ENCODE measurements at regions not wholly inside any gene's neighbourhood (a gene's known extent, or its start where the extent isn't known, plus 50 kb on each side); places are given as distances from the start of the nearest gene placed in this dataset.
A peak's percentile ranks its signal among the peaks of the same experiment; 100 is the strongest.
"Not testable (repeated sequence)": the region's sequence is repeated elsewhere in the genome, so short reads cannot be mapped to it uniquely, and the experiment has no call there.

GRCh38 chr22:11253000-11253511 is 4274.9 kb upstream of the OR11H1 start:
- Histone ChIP-seq H3K36me3 (ENCODE audit: control insufficient read depth in 3 of 3, insufficient read depth in 2 of 3, low read depth in 1 of 3, low read length in 3 of 3) (no peaks in the 10 kb centered on the region), H3K9me3 (ENCODE audit: control insufficient read depth in 2 of 2, insufficient read depth in 1 of 2, low read depth in 1 of 2, low read length in 1 of 2) (peaks cover 0 to 2% of the 10 kb centered on the region in 2 donors), H3K27me3 (ENCODE audit: control insufficient read depth in 3 of 3, insufficient read depth in 3 of 3, low read length in 3 of 3) (no peaks in the 10 kb centered on the region), H3K4me1 (ENCODE audit: control insufficient read depth in 3 of 3, insufficient read depth in 2 of 3, low read depth in 1 of 3, low read length in 2 of 3) (no peaks in the 10 kb centered on the region), H3K4me3 (ENCODE audit: low read depth in 1 of 3, low read length in 3 of 3) (no peak overlapping the region), H3K27ac (ENCODE audit: low read depth in 1 of 3, low read length in 2 of 3) (no peak overlapping the region)
- DNase-seq, result peak in 1 of 2 donors; percentile 0
- 90 to 95% (median 95%) methylated on average over 35 to 48 of the region's 48 CpGs for WGBS, 3 donors
- FAIRE-seq, result no peak

GRCh38 chr22:11270981-11271380 is 4257.0 kb upstream of the OR11H1 start:
- not testable (repeated sequence) for H3K27ac ChIP-seq (ENCODE audit: low read depth in 1 of 3, low read length in 2 of 3); H3K9me3 ChIP-seq (ENCODE audit: control insufficient read depth in 2 of 2, insufficient read depth in 1 of 2, low read depth in 1 of 2, low read length in 1 of 2); FAIRE-seq; H3K4me3 ChIP-seq (ENCODE audit: low read depth in 1 of 3, low read length in 3 of 3); H3K4me1 ChIP-seq (ENCODE audit: control insufficient read depth in 3 of 3, insufficient read depth in 2 of 3, low read depth in 1 of 3, low read length in 2 of 3); H3K27me3 ChIP-seq (ENCODE audit: control insufficient read depth in 3 of 3, insufficient read depth in 3 of 3, low read length in 3 of 3); H3K36me3 ChIP-seq (ENCODE audit: control insufficient read depth in 3 of 3, insufficient read depth in 2 of 3, low read depth in 1 of 3, low read length in 3 of 3); DNase-seq
- 74 to 83% (median 79%) methylated on average over 6 to 7 of the region's 8 CpGs for WGBS, 3 donors

GRCh38 chr22:11285116-11285838 is 4242.7 kb upstream of the OR11H1 start:
- H3K36me3 ChIP-seq (ENCODE audit: control insufficient read depth in 3 of 3, insufficient read depth in 2 of 3, low read depth in 1 of 3, low read length in 3 of 3); H3K4me3 ChIP-seq (ENCODE audit: low read depth in 1 of 3, low read length in 3 of 3); DNase-seq; H3K27me3 ChIP-seq (ENCODE audit: control insufficient read depth in 3 of 3, insufficient read depth in 3 of 3, low read length in 3 of 3); H3K27ac ChIP-seq (ENCODE audit: low read depth in 1 of 3, low read length in 2 of 3); H3K9me3 ChIP-seq (ENCODE audit: control insufficient read depth in 2 of 2, insufficient read depth in 1 of 2, low read depth in 1 of 2, low read length in 1 of 2); FAIRE-seq; H3K4me1 ChIP-seq (ENCODE audit: control insufficient read depth in 3 of 3, insufficient read depth in 2 of 3, low read depth in 1 of 3, low read length in 2 of 3): not testable (repeated sequence)
- 76 to 80% (median 80%) methylated on average over 32 of the region's 32 CpGs for WGBS, 3 donors

GRCh38 chr22:11285839-11286205 is 4242.2 kb upstream of the OR11H1 start:
- not testable (repeated sequence) for H3K27ac ChIP-seq (ENCODE audit: low read depth in 1 of 3, low read length in 2 of 3); H3K36me3 ChIP-seq (ENCODE audit: control insufficient read depth in 3 of 3, insufficient read depth in 2 of 3, low read depth in 1 of 3, low read length in 3 of 3); FAIRE-seq; H3K27me3 ChIP-seq (ENCODE audit: control insufficient read depth in 3 of 3, insufficient read depth in 3 of 3, low read length in 3 of 3); H3K9me3 ChIP-seq (ENCODE audit: control insufficient read depth in 2 of 2, insufficient read depth in 1 of 2, low read depth in 1 of 2, low read length in 1 of 2); H3K4me1 ChIP-seq (ENCODE audit: control insufficient read depth in 3 of 3, insufficient read depth in 2 of 3, low read depth in 1 of 3, low read length in 2 of 3); H3K4me3 ChIP-seq (ENCODE audit: low read depth in 1 of 3, low read length in 3 of 3); DNase-seq
- WGBS, 3 donors, result 54 to 62% (median 58%) methylated on average over 5 of the region's 5 CpGs

- FAIRE-seq; H3K4me1 ChIP-seq (ENCODE audit: control insufficient read depth in 3 of 3, insufficient read depth in 2 of 3, low read depth in 1 of 3, low read length in 2 of 3); H3K9me3 ChIP-seq (ENCODE audit: control insufficient read depth in 2 of 2, insufficient read depth in 1 of 2, low read depth in 1 of 2, low read length in 1 of 2); H3K27me3 ChIP-seq (ENCODE audit: control insufficient read depth in 3 of 3, insufficient read depth in 3 of 3, low read length in 3 of 3); H3K4me3 ChIP-seq (ENCODE audit: low read depth in 1 of 3, low read length in 3 of 3); H3K27ac ChIP-seq (ENCODE audit: low read depth in 1 of 3, low read length in 2 of 3); DNase-seq; H3K36me3 ChIP-seq (ENCODE audit: control insufficient read depth in 3 of 3, insufficient read depth in 2 of 3, low read depth in 1 of 3, low read length in 3 of 3): not testable (repeated sequence)
- 81 to 83% (median 81%) methylated on average over 15 of the region's 15 CpGs for WGBS, 3 donors
Measured at GRCh38 chr22:11288246-11289220, 4239.5 kb upstream of the OR11H1 start.

GRCh38 chr22:11298126-11298893 is 4229.7 kb upstream of the OR11H1 start:
- H3K27ac ChIP-seq (ENCODE audit: low read depth in 1 of 3, low read length in 2 of 3); H3K4me1 ChIP-seq (ENCODE audit: control insufficient read depth in 3 of 3, insufficient read depth in 2 of 3, low read depth in 1 of 3, low read length in 2 of 3); H3K27me3 ChIP-seq (ENCODE audit: control insufficient read depth in 3 of 3, insufficient read depth in 3 of 3, low read length in 3 of 3); FAIRE-seq; H3K4me3 ChIP-seq (ENCODE audit: low read depth in 1 of 3, low read length in 3 of 3); H3K36me3 ChIP-seq (ENCODE audit: control insufficient read depth in 3 of 3, insufficient read depth in 2 of 3, low read depth in 1 of 3, low read length in 3 of 3); DNase-seq; H3K9me3 ChIP-seq (ENCODE audit: control insufficient read depth in 2 of 2, insufficient read depth in 1 of 2, low read depth in 1 of 2, low read length in 1 of 2): not testable (repeated sequence)
- 44 to 56% (median 53%) methylated on average over 5 of the region's 5 CpGs for WGBS, 3 donors

- H3K4me1 ChIP-seq (ENCODE audit: control insufficient read depth in 3 of 3, insufficient read depth in 2 of 3, low read depth in 1 of 3, low read length in 2 of 3); H3K4me3 ChIP-seq (ENCODE audit: low read depth in 1 of 3, low read length in 3 of 3); H3K27me3 ChIP-seq (ENCODE audit: control insufficient read depth in 3 of 3, insufficient read depth in 3 of 3, low read length in 3 of 3); H3K27ac ChIP-seq (ENCODE audit: low read depth in 1 of 3, low read length in 2 of 3); H3K36me3 ChIP-seq (ENCODE audit: control insufficient read depth in 3 of 3, insufficient read depth in 2 of 3, low read depth in 1 of 3, low read length in 3 of 3); FAIRE-seq; DNase-seq: not testable (repeated sequence)
- 74 to 76% (median 75%) methylated on average over 7 of the region's 7 CpGs for WGBS, 3 donors
- peaks cover 0 to 12% of the 10 kb centered on the region in 2 donors for H3K9me3 ChIP-seq (ENCODE audit: control insufficient read depth in 2 of 2, insufficient read depth in 1 of 2, low read depth in 1 of 2, low read length in 1 of 2)
Measured at GRCh38 chr22:11302427-11302826, 4225.6 kb upstream of the OR11H1 start.

- H3K27ac ChIP-seq (ENCODE audit: low read depth in 1 of 3, low read length in 2 of 3); H3K36me3 ChIP-seq (ENCODE audit: control insufficient read depth in 3 of 3, insufficient read depth in 2 of 3, low read depth in 1 of 3, low read length in 3 of 3); DNase-seq; H3K4me3 ChIP-seq (ENCODE audit: low read depth in 1 of 3, low read length in 3 of 3); H3K4me1 ChIP-seq (ENCODE audit: control insufficient read depth in 3 of 3, insufficient read depth in 2 of 3, low read depth in 1 of 3, low read length in 2 of 3); H3K27me3 ChIP-seq (ENCODE audit: control insufficient read depth in 3 of 3, insufficient read depth in 3 of 3, low read length in 3 of 3); FAIRE-seq: not testable (repeated sequence)
- H3K9me3 ChIP-seq (ENCODE audit: control insufficient read depth in 2 of 2, insufficient read depth in 1 of 2, low read depth in 1 of 2, low read length in 1 of 2), result peaks cover 1 to 13% of the 10 kb centered on the region in 2 donors
- 14 to 37% (median 32%) methylated on average over 1 of the region's 1 CpG for WGBS, 3 donors
Measured at GRCh38 chr22:11302904-11303303, 4225.1 kb upstream of the OR11H1 start.

Data from small intestine (tissue), 7 donors.